ENCODE measurements at regions not wholly inside any gene's neighbourhood (a gene's known extent, or its start where the extent isn't known, plus 50 kb on each side); places are given as distances from the start of the nearest gene placed in this dataset.

DNA sequence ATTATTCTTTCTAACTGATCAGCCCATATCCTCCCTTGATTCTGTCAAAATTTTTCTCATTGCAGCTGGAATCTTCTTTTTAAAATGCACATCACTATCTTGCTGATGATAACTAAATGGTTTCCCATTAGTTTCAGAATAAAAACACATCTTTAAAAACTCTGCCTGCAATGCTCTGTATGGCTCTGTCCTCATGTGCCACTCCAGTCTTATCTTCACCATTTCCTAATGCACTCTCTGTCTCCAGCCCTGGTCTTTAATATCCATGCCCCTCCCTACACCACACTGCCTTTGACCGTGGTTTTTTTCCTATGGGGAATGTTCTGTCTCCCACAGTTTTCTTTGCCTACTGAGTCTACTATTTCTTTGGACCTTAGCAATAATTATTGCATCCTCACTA, 244.1 kb upstream of the ARSJ start:
- TF ChIP-seq, protein P1, sequence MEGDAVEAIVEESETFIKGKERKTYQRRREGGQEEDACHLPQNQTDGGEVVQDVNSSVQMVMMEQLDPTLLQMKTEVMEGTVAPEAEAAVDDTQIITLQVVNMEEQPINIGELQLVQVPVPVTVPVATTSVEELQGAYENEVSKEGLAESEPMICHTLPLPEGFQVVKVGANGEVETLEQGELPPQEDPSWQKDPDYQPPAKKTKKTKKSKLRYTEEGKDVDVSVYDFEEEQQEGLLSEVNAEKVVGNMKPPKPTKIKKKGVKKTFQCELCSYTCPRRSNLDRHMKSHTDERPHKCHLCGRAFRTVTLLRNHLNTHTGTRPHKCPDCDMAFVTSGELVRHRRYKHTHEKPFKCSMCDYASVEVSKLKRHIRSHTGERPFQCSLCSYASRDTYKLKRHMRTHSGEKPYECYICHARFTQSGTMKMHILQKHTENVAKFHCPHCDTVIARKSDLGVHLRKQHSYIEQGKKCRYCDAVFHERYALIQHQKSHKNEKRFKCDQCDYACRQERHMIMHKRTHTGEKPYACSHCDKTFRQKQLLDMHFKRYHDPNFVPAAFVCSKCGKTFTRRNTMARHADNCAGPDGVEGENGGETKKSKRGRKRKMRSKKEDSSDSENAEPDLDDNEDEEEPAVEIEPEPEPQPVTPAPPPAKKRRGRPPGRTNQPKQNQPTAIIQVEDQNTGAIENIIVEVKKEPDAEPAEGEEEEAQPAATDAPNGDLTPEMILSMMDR (IDR thresholded peaks at IDR 0.05; ENCODE audit: borderline replicate concordance), result no peak
- Histone ChIP-seq H3K9me3 (replicated peaks) (no peaks in the 10 kb centered on the region), H3K4me1 (no peaks in the 10 kb centered on the region), H3K27ac (replicated peaks) (no peak overlapping the region), H3K27me3 (ENCODE audit: low read depth) (no peaks in the 10 kb centered on the region), H3K36me3 (no peaks in the 10 kb centered on the region), H3K4me3 (no peak overlapping the region)
- intact Hi-C loops (cut with micrococcal nuclease), result no loop called here
- no peak for DNase-seq

DNA sequence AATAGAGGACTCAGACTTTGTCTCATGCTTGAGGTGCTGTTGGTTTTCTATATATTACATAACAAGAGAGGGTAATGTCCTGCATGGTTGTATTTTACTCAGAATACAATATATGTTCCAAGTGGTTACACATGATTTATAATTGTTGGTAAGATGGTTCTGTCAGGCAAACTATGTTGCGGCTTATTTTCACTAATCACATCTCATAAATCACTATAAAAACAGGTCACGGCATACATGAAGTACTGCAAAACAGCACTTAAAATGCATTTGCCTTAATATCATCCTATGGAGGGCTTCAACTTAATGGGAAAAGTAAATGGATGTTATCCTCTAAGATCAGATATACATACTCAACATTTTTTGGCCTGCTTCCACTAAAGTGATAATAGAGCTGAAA, 246.0 kb upstream of the ARSJ start:
- TF ChIP-seq, protein P1 (IDR thresholded peaks at IDR 0.05; ENCODE audit: borderline replicate concordance), result no peak
- no peaks in the 10 kb centered on the region for H3K27me3 ChIP-seq (ENCODE audit: low read depth)
- H3K9me3 ChIP-seq (replicated peaks), result no peaks in the 10 kb centered on the region
- intact Hi-C loops (cut with micrococcal nuclease), result no loop called here
- no peak for DNase-seq
- H3K4me1 ChIP-seq, result no peaks in the 10 kb centered on the region
- no peak overlapping the region for H3K4me3 ChIP-seq
- H3K27ac ChIP-seq (replicated peaks), result no peak overlapping the region
- H3K36me3 ChIP-seq, result no peaks in the 10 kb centered on the region

DNA sequence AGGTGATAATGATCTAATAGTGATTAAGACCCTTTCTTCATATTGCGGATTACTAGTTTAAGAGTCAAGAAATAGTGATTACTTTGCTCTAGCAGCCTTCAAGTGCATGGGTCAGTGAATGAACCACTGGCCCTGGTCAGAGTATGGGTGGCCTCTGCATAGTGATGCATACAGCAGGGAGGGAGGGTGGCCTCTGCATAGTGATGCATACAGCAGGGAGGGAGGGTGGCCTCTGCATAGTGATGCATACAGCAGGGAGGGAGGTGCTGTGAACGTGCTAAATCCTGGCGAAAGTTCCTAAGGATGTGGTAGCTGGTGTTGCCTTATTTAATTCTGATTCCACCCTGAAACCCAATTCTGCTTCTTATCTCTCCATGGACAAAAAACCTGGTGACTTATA, 246.7 kb upstream of the ARSJ start:
- Histone ChIP-seq H3K9me3 (replicated peaks) (no peaks in the 10 kb centered on the region), H3K36me3 (no peaks in the 10 kb centered on the region), H3K27me3 (ENCODE audit: low read depth) (no peaks in the 10 kb centered on the region), H3K4me1 (no peaks in the 10 kb centered on the region), H3K4me3 (no peak overlapping the region), H3K27ac (replicated peaks) (no peak overlapping the region)
- no peak for DNase-seq
- TF ChIP-seq, protein P1 (IDR thresholded peaks at IDR 0.05; ENCODE audit: borderline replicate concordance), result no peak
- intact Hi-C loops (cut with micrococcal nuclease), result no loop called here

DNA sequence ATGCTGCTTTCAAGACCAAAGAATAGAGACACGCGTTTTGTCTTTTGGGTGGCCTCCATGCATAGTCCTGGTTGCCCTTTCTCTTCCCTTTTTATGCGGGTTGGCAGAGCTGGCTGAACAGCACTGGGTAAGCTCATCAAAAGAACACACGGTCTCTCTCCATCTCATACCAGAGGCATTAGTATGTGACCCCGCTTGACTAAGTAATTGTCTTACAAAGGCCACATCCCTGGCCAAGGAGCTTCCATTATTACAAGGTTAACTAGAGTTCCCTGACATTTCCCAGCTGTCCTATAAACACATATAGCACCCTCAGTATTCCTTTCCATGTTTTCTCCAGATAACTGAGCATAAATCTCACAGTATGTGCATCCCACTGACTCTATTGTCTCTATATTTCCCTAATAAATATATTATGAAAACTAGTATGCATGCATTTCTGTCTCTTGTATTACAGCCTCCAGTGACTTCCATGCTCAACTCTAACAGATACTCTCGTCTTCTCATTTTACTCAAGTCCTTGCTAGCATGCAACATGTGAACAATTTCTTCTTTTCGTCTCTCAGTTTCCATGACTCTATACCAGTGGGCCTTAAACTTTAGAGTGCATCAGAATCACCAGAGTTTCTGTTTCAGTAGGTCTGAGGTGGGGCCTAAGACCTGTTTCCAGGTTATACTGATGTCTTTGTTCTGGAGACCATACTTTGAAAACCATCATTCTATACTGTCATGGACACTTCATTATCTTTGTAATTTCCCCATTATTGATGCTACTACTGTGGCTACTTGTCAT, 247.7 kb upstream of the ARSJ start:
- Histone ChIP-seq H3K9me3 (replicated peaks) (no peaks in the 10 kb centered on the region), H3K36me3 (no peaks in the 10 kb centered on the region), H3K4me1 (no peaks in the 10 kb centered on the region), H3K27me3 (ENCODE audit: low read depth) (no peaks in the 10 kb centered on the region), H3K4me3 (no peak overlapping the region), H3K27ac (replicated peaks) (no peak overlapping the region)
- DNase-seq, result no peak
- intact Hi-C loops (cut with micrococcal nuclease), result no loop called here
- TF ChIP-seq, protein P1 (IDR thresholded peaks at IDR 0.05; ENCODE audit: borderline replicate concordance), result no peak

DNA sequence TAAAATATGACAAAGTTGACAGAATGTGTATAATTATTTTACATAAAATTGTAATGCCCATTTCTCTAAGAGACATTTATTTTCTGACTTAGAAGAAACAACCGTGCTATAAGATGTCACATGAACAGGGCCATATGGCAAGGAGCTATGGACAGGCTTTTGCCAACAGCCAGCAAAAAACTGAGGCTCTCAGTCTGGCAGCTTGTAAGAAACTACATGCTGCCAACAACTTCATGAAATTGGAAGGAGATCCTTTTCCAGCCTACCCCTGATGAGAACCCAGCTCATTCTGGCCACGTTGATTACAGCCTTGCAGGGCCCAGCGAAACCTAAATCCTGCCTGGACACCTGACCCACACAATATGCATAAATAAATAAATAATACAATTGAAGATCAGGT, 250.3 kb upstream of the ARSJ start:
- H3K4me1 ChIP-seq, result no peaks in the 10 kb centered on the region
- intact Hi-C loops (cut with micrococcal nuclease), result no loop called here
- no peak for DNase-seq
- H3K4me3 ChIP-seq, result no peak overlapping the region
- no peak overlapping the region for H3K27ac ChIP-seq (replicated peaks)
- H3K27me3 ChIP-seq (ENCODE audit: low read depth), result no peaks in the 10 kb centered on the region
- H3K36me3 ChIP-seq, result no peaks in the 10 kb centered on the region
- TF ChIP-seq, protein P1 (IDR thresholded peaks at IDR 0.05; ENCODE audit: borderline replicate concordance), result no peak
- no peaks in the 10 kb centered on the region for H3K9me3 ChIP-seq (replicated peaks)
